HCT116 (cell line): ENCODE measurements at regions not wholly inside any gene's neighbourhood (a gene's known extent, or its start where the extent isn't known, plus 50 kb on each side); places are given as distances from the start of the nearest gene placed in this dataset.

Experiments
- ATAC-seq: fragments of 200-7000 bp; cut with Tn5 transposase; 2 replicates; pipeline ENCODE4 v1.9.1; 2020; ENCODE audit warnings: mild to moderate bottlenecking, moderate library complexity
- BruUV-seq: library from RNA; stranded (reverse); fragments of 400-500 nt; replicated peaks from 2 replicates; lab custom pipeline; 2021; lab: Mats Ljungman, UMichigan
- CTCF ChIA-PET: fragments of 300-600 bp; sonication (Branson Sonifier 250); formaldehyde crosslinking; loops from one replicate; lab custom pipeline; 2021; ENCODE audit warnings: antibody characterized with exemption; lab: Charles Lee
- POLR2A ChIA-PET: fragments of 300-600, 350-600 bp; sonication (Branson Sonifier 250); formaldehyde crosslinking; loops from one replicate; lab custom pipeline; 2021; ENCODE audit warnings: antibody characterized with exemption; lab: Charles Lee
- RAD21 ChIA-PET, 2 experiments: fragments of 300-600 bp; sonication (Branson Sonifier 250); formaldehyde crosslinking; loops; one replicate each; lab custom pipeline; 2023; ENCODE audit warnings: low total read pairs in 2 of 2; ENCODE audit not compliant: uncharacterized antibody in 2 of 2, unreplicated experiment in 2 of 2, low non-redundant PET in 1 of 2; lab: Charles Lee
- DNase-seq: peaks from one replicate; pipeline ENCODE4 v3.0.0-alpha.2; 2010; ENCODE audit warnings: low read depth, low spot score
- H2AFZ ChIP-seq: fragments of 200-600 bp; shearing (Covaris generic), sonication (generic); 2 replicates; pipeline ENCODE4 v1.6.1; 2017; ENCODE audit warnings: low read depth, mixed run types, mixed read lengths, antibody characterized with exemption, low read length; ENCODE audit not compliant: poor library complexity, severe bottlenecking
- H3K27ac ChIP-seq: 2 replicates; pipeline ENCODE4 v1.5.1; 2012; ENCODE audit warnings: low read depth, low read length
- H3K27me3 ChIP-seq: fragments of 200-600 bp; sonication (generic); 2 replicates; pipeline ENCODE4 v1.6.1; 2016; ENCODE audit warnings: mixed run types, low read length, mixed read lengths; ENCODE audit not compliant: insufficient read depth
- H3K36me3 ChIP-seq, 2 experiments: fragments of 200-500 bp in 1 of 2; fragments of 200-600 bp in 1 of 2; sonication (Bioruptor generic) in 1 of 2; sonication (generic) in 1 of 2; 2 replicates each; pipeline versions ENCODE4 v1.5.1 to v1.6.1; 2014 to 2016; ENCODE audit warnings: low read length in 2 of 2, inconsistent platforms in 1 of 2, mixed read lengths in 1 of 2, mixed run types in 1 of 2; ENCODE audit not compliant: insufficient read depth in 2 of 2, control insufficient read depth in 1 of 2
- H3K4me1 ChIP-seq, 2 experiments: fragments of 200-600 bp in 1 of 2; sonication (generic) in 1 of 2; 2 replicates each; pipeline versions ENCODE4 v1.5.1 to v1.6.1; 2012 to 2017; ENCODE audit warnings: low read length in 2 of 2, inconsistent platforms in 1 of 2, mild to moderate bottlenecking in 1 of 2, mixed read lengths in 1 of 2, mixed run types in 1 of 2, moderate library complexity in 1 of 2; ENCODE audit not compliant: insufficient read depth in 2 of 2, control insufficient read depth in 1 of 2
- H3K4me2 ChIP-seq: fragments of 200-600 bp; sonication (generic); 2 replicates; pipeline ENCODE4 v1.6.1; 2017; ENCODE audit warnings: mixed run types, low read length, mixed read lengths
- H3K4me3 ChIP-seq, 2 experiments: fragments of 200-600 bp in 1 of 2; sonication (generic) in 1 of 2; replicated peaks in 1 of 2; 2 replicates each; pipeline ENCODE4 v1.5.1; 2011 to 2016; ENCODE audit warnings: low read length in 2 of 2, control low read depth in 1 of 2, low read depth in 1 of 2, mild to moderate bottlenecking in 1 of 2, mixed read lengths in 1 of 2, mixed run types in 1 of 2
- H3K79me2 ChIP-seq: fragments of 200-600 bp; sonication (generic); 2 replicates; pipeline ENCODE4 v1.6.1; 2017; ENCODE audit warnings: mild to moderate bottlenecking, mixed run types, low read length, moderate library complexity, mixed read lengths; ENCODE audit not compliant: insufficient read depth
- H3K9ac ChIP-seq: fragments of 200-600 bp; sonication (generic); 2 replicates; pipeline ENCODE4 v1.6.1; 2016; ENCODE audit warnings: low read length, mixed read lengths
- H3K9me2 ChIP-seq: fragments of 200-600 bp; sonication (generic), shearing (Covaris generic); 2 replicates; pipeline ENCODE4 v1.6.1; 2017; ENCODE audit warnings: mixed run types, mild to moderate bottlenecking, moderate library complexity; ENCODE audit not compliant: insufficient read depth
- H3K9me3 ChIP-seq, 2 experiments: fragments of 200-500 bp in 1 of 2; fragments of 200-600 bp in 1 of 2; sonication (Bioruptor generic) in 1 of 2; sonication (generic) in 1 of 2; 2 replicates each; pipeline ENCODE4 v1.6.1; 2014 to 2017; ENCODE audit warnings: low read length in 2 of 2, mixed read lengths in 2 of 2, inconsistent platforms in 1 of 2, low read depth in 1 of 2, mild to moderate bottlenecking in 1 of 2, mixed run types in 1 of 2, moderate library complexity in 1 of 2; ENCODE audit not compliant: control insufficient read depth in 1 of 2, insufficient read depth in 1 of 2
- H4K20me1 ChIP-seq: fragments of 200-600 bp; sonication (generic), shearing (Covaris generic); 2 replicates; pipeline ENCODE4 v1.6.1; 2017; ENCODE audit warnings: mixed run types, mild to moderate bottlenecking, moderate library complexity; ENCODE audit not compliant: insufficient read depth
- EZH2 ChIP-seq: fragments of 200-600 bp; sonication (generic); IDR thresholded peaks from 2 replicates; pipeline ENCODE4 v1.6.1; 2017; ENCODE audit warnings: antibody characterized with exemption, mixed run types
- RAD21 ChIP-seq: IDR thresholded peaks from 2 replicates; pipeline ENCODE4 v1.6.1; 2012; ENCODE audit warnings: low read depth, mild to moderate bottlenecking
- intact Hi-C: fragments of 100-400 bp; cut with micrococcal nuclease; formaldehyde crosslinking; loops from 2 replicates; pipeline ENCODE4 v1.10.0; 2022
- TF ChIP-seq, protein P1 (sequence below): IDR thresholded peaks from 2 replicates; pipeline ENCODE4 v1.6.1; 2011; ENCODE audit warnings: mild to moderate bottlenecking, low read length, moderate library complexity; ENCODE audit not compliant: insufficient replicate concordance; ENCODE audit errors: extremely low read depth
- TF ChIP-seq, protein P2 (sequence below): IDR thresholded peaks from 2 replicates; pipeline ENCODE4 v1.6.1; 2012; ENCODE audit warnings: low read depth

- no peaks in the 10 kb centered on the region for H3K27me3 ChIP-seq
- no peaks in the 10 kb centered on the region for H3K9me2 ChIP-seq
- no peak overlapping the region for H2AFZ ChIP-seq
- H3K36me3 ChIP-seq = no peaks in the 10 kb centered on the region
- H3K4me1 ChIP-seq = no peaks in the 10 kb centered on the region
- H4K20me1 ChIP-seq = no peaks in the 10 kb centered on the region
- CTCF ChIA-PET = no interaction called here
- H3K9me3 ChIP-seq = no peaks in the 10 kb centered on the region
- no peak overlapping the region for H3K9ac ChIP-seq
- H3K4me2 ChIP-seq = no peak overlapping the region
- POLR2A ChIA-PET = no interaction called here
- TF ChIP-seq EZH2 (no peak), RAD21 (peak; percentile 15; the same call in 1 of the 2 replicates)
- TF ChIP-seq, protein P1, sequence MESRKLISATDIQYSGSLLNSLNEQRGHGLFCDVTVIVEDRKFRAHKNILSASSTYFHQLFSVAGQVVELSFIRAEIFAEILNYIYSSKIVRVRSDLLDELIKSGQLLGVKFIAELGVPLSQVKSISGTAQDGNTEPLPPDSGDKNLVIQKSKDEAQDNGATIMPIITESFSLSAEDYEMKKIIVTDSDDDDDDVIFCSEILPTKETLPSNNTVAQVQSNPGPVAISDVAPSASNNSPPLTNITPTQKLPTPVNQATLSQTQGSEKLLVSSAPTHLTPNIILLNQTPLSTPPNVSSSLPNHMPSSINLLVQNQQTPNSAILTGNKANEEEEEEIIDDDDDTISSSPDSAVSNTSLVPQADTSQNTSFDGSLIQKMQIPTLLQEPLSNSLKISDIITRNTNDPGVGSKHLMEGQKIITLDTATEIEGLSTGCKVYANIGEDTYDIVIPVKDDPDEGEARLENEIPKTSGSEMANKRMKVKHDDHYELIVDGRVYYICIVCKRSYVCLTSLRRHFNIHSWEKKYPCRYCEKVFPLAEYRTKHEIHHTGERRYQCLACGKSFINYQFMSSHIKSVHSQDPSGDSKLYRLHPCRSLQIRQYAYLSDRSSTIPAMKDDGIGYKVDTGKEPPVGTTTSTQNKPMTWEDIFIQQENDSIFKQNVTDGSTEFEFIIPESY = no peak
- TF ChIP-seq, protein P2, sequence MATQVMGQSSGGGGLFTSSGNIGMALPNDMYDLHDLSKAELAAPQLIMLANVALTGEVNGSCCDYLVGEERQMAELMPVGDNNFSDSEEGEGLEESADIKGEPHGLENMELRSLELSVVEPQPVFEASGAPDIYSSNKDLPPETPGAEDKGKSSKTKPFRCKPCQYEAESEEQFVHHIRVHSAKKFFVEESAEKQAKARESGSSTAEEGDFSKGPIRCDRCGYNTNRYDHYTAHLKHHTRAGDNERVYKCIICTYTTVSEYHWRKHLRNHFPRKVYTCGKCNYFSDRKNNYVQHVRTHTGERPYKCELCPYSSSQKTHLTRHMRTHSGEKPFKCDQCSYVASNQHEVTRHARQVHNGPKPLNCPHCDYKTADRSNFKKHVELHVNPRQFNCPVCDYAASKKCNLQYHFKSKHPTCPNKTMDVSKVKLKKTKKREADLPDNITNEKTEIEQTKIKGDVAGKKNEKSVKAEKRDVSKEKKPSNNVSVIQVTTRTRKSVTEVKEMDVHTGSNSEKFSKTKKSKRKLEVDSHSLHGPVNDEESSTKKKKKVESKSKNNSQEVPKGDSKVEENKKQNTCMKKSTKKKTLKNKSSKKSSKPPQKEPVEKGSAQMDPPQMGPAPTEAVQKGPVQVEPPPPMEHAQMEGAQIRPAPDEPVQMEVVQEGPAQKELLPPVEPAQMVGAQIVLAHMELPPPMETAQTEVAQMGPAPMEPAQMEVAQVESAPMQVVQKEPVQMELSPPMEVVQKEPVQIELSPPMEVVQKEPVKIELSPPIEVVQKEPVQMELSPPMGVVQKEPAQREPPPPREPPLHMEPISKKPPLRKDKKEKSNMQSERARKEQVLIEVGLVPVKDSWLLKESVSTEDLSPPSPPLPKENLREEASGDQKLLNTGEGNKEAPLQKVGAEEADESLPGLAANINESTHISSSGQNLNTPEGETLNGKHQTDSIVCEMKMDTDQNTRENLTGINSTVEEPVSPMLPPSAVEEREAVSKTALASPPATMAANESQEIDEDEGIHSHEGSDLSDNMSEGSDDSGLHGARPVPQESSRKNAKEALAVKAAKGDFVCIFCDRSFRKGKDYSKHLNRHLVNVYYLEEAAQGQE = no peak
- TF ChIP-seq, all 23 proteins: peak for 1
- intact Hi-C loops = no loop called here
- no TSS peak for BruUV-seq
- H3K79me2 ChIP-seq = no peaks in the 10 kb centered on the region
- RAD21 ChIA-PET = no interaction called here
- ATAC-seq = no peak
- H3K27ac ChIP-seq = no peak overlapping the region
- no peak for DNase-seq
- H3K4me3 ChIP-seq = no peak overlapping the region
Measured at GRCh38 chr3:17995769-17996168, 253.3 kb upstream of the TBC1D5 start.
